Caco-2 (cell line): ENCODE measurements at regions not wholly inside any gene's neighbourhood (a gene's known extent, or its start where the extent isn't known, plus 50 kb on each side); places are given as distances from the start of the nearest gene placed in this dataset.
"Not testable (repeated sequence)": the region's sequence is repeated elsewhere in the genome, so short reads cannot be mapped to it uniquely, and the experiment has no call there.

Experiments
- BruUV-seq: library from RNA; stranded (reverse); fragments of 400-500 nt; replicated peaks from 2 replicates; lab custom pipeline; 2021; lab: Mats Ljungman, UMichigan
- CTCF ChIA-PET: fragments of 300-600 bp; sonication (Branson Sonifier 250); formaldehyde crosslinking; loops from one replicate; lab custom pipeline; 2022; ENCODE audit warnings: antibody characterized with exemption; lab: Charles Lee
- POLR2A ChIA-PET: fragments of 300-600 bp; sonication (Branson Sonifier 250); formaldehyde crosslinking; loops from one replicate; lab custom pipeline; 2022; ENCODE audit warnings: antibody characterized with exemption; lab: Charles Lee
- DNase-seq, 2 experiments: peaks; one replicate each; pipeline versions ENCODE4 v3.0.0 to v3.0.0-alpha.2; 2020 to 2022
- H3K27me3 ChIP-seq: replicated peaks from 2 replicates; pipeline ENCODE4 v1.6.0; 2011; ENCODE audit warnings: low read length; ENCODE audit not compliant: control insufficient read depth, insufficient read depth
- H3K36me3 ChIP-seq: 2 replicates; pipeline ENCODE4 v1.5.1; 2011; ENCODE audit warnings: low read length; ENCODE audit not compliant: control insufficient read depth, insufficient read depth
- H3K4me1 ChIP-seq: fragments of 250-450 bp; sonication (Bioruptor Pico); 2 replicates; pipeline ENCODE4 v1.5.1; 2020; ENCODE audit warnings: mild to moderate bottlenecking
- H3K4me3 ChIP-seq: 2 replicates; pipeline ENCODE4 v1.5.1; 2011; ENCODE audit warnings: low read depth, mild to moderate bottlenecking, control low read depth, low read length
- H3K9me3 ChIP-seq: fragments of 250-450 bp; sonication (Bioruptor Pico); 2 replicates; pipeline ENCODE4 v1.5.1; 2020; ENCODE audit warnings: mild to moderate bottlenecking, moderate library complexity
- H3K27ac Mint-ChIP-seq: one replicate; pipeline ENCODE4 v1.8.0; 2022; ENCODE audit warnings: mixed read lengths; ENCODE audit not compliant: unreplicated experiment
- H3K27me3 Mint-ChIP-seq: one replicate; pipeline ENCODE4 v1.8.0; 2022; ENCODE audit warnings: mixed read lengths; ENCODE audit not compliant: insufficient read depth, unreplicated experiment
- H3K36me3 Mint-ChIP-seq: one replicate; pipeline ENCODE4 v1.8.0; 2022; ENCODE audit warnings: mild to moderate bottlenecking, mixed read lengths; ENCODE audit not compliant: insufficient read depth, unreplicated experiment
- H3K4me1 Mint-ChIP-seq: one replicate; pipeline ENCODE4 v1.8.0; 2022; ENCODE audit warnings: low read depth, mixed read lengths; ENCODE audit not compliant: unreplicated experiment
- H3K4me3 Mint-ChIP-seq: one replicate; pipeline ENCODE4 v1.8.0; 2022; ENCODE audit warnings: mild to moderate bottlenecking, moderate library complexity, mixed read lengths; ENCODE audit not compliant: unreplicated experiment
- H3K9me3 Mint-ChIP-seq: one replicate; pipeline ENCODE4 v1.8.0; 2022; ENCODE audit warnings: mixed read lengths; ENCODE audit not compliant: unreplicated experiment
- CTCF ChIP-seq, 2 experiments: fragments of 200-600 bp in 1 of 2; IDR thresholded peaks; 1 replicate in 1 of 2; 2 replicates in 1 of 2; pipeline versions ENCODE4 v1.5.1 to v1.8.0; 2011 to 2022; ENCODE audit warnings: antibody characterized with exemption in 1 of 2, control low read depth in 1 of 2, inconsistent platforms in 1 of 2, low read depth in 1 of 2, low read length in 1 of 2, mild to moderate bottlenecking in 1 of 2, moderate library complexity in 1 of 2; ENCODE audit not compliant: insufficient read depth in 1 of 2, severe bottlenecking in 1 of 2, unreplicated experiment in 1 of 2
- intact Hi-C: fragments of 100-400 bp; cut with micrococcal nuclease; formaldehyde crosslinking; loops from one replicate; pipeline ENCODE4 v1.10.0; 2022; ENCODE audit not compliant: unreplicated experiment

GRCh38 chr7:24158975-24159374 lies 125.0 kb upstream of the NPY start:
- H3K27me3 ChIP-seq = no peaks in the 10 kb centered on the region
- no peaks in the 10 kb centered on the region for H3K36me3 ChIP-seq
- CTCF ChIA-PET = no interaction called here
- no peaks in the 10 kb centered on the region for H3K4me1 Mint-ChIP-seq
- H3K4me1 ChIP-seq = no peaks in the 10 kb centered on the region
- POLR2A ChIA-PET = no interaction called here
- H3K4me3 ChIP-seq = no peak overlapping the region
- intact Hi-C loops = no loop called here
- H3K36me3 Mint-ChIP-seq = no peaks in the 10 kb centered on the region
- DNase-seq = no peak
- TF ChIP-seq CTCF (IDR thresholded peaks at IDR 0.05; ENCODE audit: insufficient read depth in 1 of 2, low read depth in 1 of 2, low read length in 1 of 2, severe bottlenecking in 1 of 2, unreplicated experiment in 1 of 2) = no peak
- no peak overlapping the region for H3K27ac Mint-ChIP-seq
- H3K9me3 Mint-ChIP-seq = peaks cover 16% of the 10 kb centered on the region
- no TSS peak for BruUV-seq
- H3K27me3 Mint-ChIP-seq = no peaks in the 10 kb centered on the region
- H3K4me3 Mint-ChIP-seq = no peak overlapping the region
- H3K9me3 ChIP-seq = no peaks in the 10 kb centered on the region; the same call in 1 of the 2 replicates

DNA sequence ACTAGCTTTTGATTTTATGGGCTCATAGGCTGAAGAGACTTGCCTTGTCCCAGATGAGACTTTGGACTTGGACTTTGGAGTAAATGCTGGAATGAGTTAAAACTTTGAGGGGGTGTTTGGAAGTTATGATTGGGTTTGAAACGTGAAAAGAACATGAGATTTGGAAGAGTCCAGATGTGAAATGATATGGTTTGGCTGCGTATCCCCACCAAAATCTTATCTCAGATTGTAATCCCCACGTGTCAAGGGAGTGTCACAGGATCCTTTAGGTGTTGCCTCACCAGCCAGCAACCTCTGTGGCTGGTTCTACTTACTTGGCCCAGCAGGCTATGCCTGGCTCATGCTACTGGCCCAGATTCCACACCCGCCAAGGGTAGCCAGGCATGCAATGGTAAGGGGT lies 119.6 kb upstream of the NPY start:
- no peak for DNase-seq
- Histone ChIP-seq H3K36me3 (no peaks in the 10 kb centered on the region), H3K4me1 (no peaks in the 10 kb centered on the region), H3K9me3 (peaks cover 3% of the 10 kb centered on the region), H3K27me3 (no peaks in the 10 kb centered on the region), H3K4me3 (no peak overlapping the region)
- H3K27ac Mint-ChIP-seq = no peak overlapping the region
- H3K27me3 Mint-ChIP-seq = no peaks in the 10 kb centered on the region
- H3K36me3 Mint-ChIP-seq = no peaks in the 10 kb centered on the region
- POLR2A ChIA-PET = no interaction called here
- TF ChIP-seq CTCF (IDR thresholded peaks at IDR 0.05; ENCODE audit: insufficient read depth in 1 of 2, low read depth in 1 of 2, low read length in 1 of 2, severe bottlenecking in 1 of 2, unreplicated experiment in 1 of 2) = no peak
- CTCF ChIA-PET = no interaction called here
- intact Hi-C loops = no loop called here
- no peaks in the 10 kb centered on the region for H3K4me1 Mint-ChIP-seq
- H3K9me3 Mint-ChIP-seq = peaks cover 25% of the 10 kb centered on the region
- no peak overlapping the region for H3K4me3 Mint-ChIP-seq
- BruUV-seq = no TSS peak

DNA sequence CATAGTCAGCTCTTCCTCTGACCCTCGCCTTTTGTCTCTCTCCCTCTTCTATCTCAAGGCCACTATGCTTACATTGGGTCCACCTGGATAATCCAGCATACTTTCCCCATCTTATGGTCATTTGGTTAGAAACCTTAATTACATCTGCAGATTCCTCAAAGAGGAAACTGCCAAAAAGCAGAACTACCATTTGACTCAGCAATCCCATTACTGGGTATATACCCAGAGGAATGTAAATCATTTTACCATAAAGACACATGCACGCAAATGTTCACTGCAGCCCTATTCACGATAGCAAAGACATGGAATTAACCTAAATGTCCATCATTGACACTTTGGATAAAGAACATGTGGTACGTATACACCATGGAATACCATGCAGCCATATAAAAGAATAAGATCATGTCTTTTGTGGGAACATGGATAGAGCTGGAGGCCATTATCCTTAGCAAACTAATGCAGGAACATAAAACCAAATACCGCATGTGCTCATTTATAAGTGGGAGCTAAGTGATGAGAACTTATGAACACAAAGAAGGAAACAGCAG lies 114.8 kb upstream of the NPY start:
- Histone ChIP-seq H3K27me3 (no peaks in the 10 kb centered on the region), H3K9me3 (peaks cover 3% of the 10 kb centered on the region), H3K4me3 (no peak overlapping the region), H3K36me3 (no peaks in the 10 kb centered on the region), H3K4me1 (peaks cover 18% of the 10 kb centered on the region)
- peaks cover 7% of the 10 kb centered on the region for H3K9me3 Mint-ChIP-seq
- CTCF ChIA-PET = no interaction called here
- intact Hi-C loops = no loop called here
- H3K4me3 Mint-ChIP-seq = no peak overlapping the region
- no peak for DNase-seq
- no TSS peak for BruUV-seq
- peaks cover 13% of the 10 kb centered on the region for H3K4me1 Mint-ChIP-seq
- H3K27me3 Mint-ChIP-seq = no peaks in the 10 kb centered on the region
- POLR2A ChIA-PET = no interaction called here
- TF ChIP-seq CTCF (IDR thresholded peaks at IDR 0.05; ENCODE audit: insufficient read depth in 1 of 2, low read depth in 1 of 2, low read length in 1 of 2, severe bottlenecking in 1 of 2, unreplicated experiment in 1 of 2) = no peak
- no peaks in the 10 kb centered on the region for H3K36me3 Mint-ChIP-seq
- H3K27ac Mint-ChIP-seq = no peak overlapping the region

DNA sequence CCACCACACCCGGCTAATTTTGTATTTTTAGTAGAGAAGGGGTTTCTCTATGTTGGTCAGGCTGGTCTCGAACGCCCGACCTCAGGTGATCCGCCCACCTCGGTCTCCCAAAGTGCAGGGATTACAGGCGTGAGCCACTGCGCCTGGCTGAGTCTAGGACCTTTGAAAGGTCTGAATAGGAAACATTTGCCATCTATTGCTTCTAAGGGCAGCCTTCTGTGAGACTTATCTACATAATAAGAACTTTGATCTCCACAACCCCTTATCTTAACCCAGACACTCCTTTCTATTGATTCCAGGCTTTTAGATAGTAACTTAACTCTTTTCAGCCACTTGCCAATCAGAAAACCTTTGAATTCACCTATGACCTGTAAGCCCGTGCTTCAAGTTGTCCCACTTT lies 112.0 kb upstream of the NPY start:
- BruUV-seq, H3K4me3 Mint-ChIP-seq, H3K4me3 ChIP-seq, H3K36me3 ChIP-seq, POLR2A ChIA-PET, H3K27me3 ChIP-seq, H3K27me3 Mint-ChIP-seq, intact Hi-C loops, H3K9me3 ChIP-seq, CTCF ChIA-PET, H3K9me3 Mint-ChIP-seq, H3K36me3 Mint-ChIP-seq: not testable (repeated sequence)
- H3K4me1 Mint-ChIP-seq = peaks cover 13% of the 10 kb centered on the region
- peaks cover 18% of the 10 kb centered on the region for H3K4me1 ChIP-seq
- peak; percentile 41 to 49 for DNase-seq
- H3K27ac Mint-ChIP-seq = peak overlapping the region; percentile 37
